GM12891 (cell line): ENCODE measurements at regions not wholly inside any gene's neighbourhood (a gene's known extent, or its start where the extent isn't known, plus 50 kb on each side); places are given as distances from the start of the nearest gene placed in this dataset.

Source experiments
- POLR2A ChIP-seq: IDR thresholded peaks from 2 replicates; pipeline ENCODE4 v1.6.1; 2011; ENCODE audit warnings: low read depth, low read length, control low read depth
- POLR2AphosphoS5 ChIP-seq: IDR thresholded peaks from 2 replicates; pipeline ENCODE4 v1.6.1; 2011; ENCODE audit warnings: low read depth, low read length, control low read depth
- POU2F2 ChIP-seq: IDR thresholded peaks from 2 replicates; pipeline ENCODE4 v1.6.1; 2011; ENCODE audit warnings: low read depth, mild to moderate bottlenecking, control low read depth, low read length, moderate library complexity
- SPI1 ChIP-seq: IDR thresholded peaks from 2 replicates; pipeline ENCODE4 v1.6.1; 2011; ENCODE audit warnings: low read depth, low read length, control low read depth
- TAF1 ChIP-seq: IDR thresholded peaks from 2 replicates; pipeline ENCODE4 v1.6.1; 2011; ENCODE audit warnings: low read depth, low read length, control low read depth

GRCh38 chr7:22582863-22583622, 83.1 kb upstream of the STEAP1B start:
- no peak for TF ChIP-seq POLR2A
- no peak for TF ChIP-seq TAF1
- no peak for TF ChIP-seq POLR2AphosphoS5
- TF ChIP-seq SPI1, result no peak
- no peak for TF ChIP-seq POU2F2
